ENCODE measurements at regions not wholly inside any gene's neighbourhood (a gene's known extent, or its start where the extent isn't known, plus 50 kb on each side); places are given as distances from the start of the nearest gene placed in this dataset.

GRCh38 chr4:138692411-138692810 lies 323.2 kb upstream of the NOCT start:
- H3K27me3 ChIP-seq (ENCODE audit: control insufficient read depth, extremely low read depth, insufficient read depth, low read length) = no peaks in the 10 kb centered on the region
- dilution Hi-C loops (cut with MboI; ENCODE audit: extremely low pct_ligation_motif_present, low sequenced_read_pairs) = no loop called here

DNA sequence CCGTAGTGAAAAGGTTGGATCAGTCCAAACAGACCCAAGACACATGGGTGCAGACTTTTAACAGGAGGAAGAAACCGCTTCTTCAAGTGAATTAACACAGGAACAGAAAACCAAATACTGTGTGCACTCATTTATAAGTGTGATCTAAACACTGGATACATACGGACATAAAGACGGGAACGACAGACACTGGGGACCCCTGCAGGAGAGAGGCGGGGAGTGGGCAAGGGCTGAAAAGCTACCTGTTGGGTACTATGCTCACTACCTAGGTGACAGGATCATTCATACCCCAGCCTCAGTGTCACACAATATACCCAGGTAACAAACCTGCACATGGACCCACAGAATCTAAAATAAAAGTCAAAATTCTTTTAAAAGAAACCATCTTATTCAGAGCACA lies 326.0 kb upstream of the NOCT start:
- TF ChIP-seq, protein P1, sequence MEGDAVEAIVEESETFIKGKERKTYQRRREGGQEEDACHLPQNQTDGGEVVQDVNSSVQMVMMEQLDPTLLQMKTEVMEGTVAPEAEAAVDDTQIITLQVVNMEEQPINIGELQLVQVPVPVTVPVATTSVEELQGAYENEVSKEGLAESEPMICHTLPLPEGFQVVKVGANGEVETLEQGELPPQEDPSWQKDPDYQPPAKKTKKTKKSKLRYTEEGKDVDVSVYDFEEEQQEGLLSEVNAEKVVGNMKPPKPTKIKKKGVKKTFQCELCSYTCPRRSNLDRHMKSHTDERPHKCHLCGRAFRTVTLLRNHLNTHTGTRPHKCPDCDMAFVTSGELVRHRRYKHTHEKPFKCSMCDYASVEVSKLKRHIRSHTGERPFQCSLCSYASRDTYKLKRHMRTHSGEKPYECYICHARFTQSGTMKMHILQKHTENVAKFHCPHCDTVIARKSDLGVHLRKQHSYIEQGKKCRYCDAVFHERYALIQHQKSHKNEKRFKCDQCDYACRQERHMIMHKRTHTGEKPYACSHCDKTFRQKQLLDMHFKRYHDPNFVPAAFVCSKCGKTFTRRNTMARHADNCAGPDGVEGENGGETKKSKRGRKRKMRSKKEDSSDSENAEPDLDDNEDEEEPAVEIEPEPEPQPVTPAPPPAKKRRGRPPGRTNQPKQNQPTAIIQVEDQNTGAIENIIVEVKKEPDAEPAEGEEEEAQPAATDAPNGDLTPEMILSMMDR (optimal IDR thresholded peaks at IDR 0.05 in 1 of 3, IDR thresholded peaks at IDR 0.05 in 1 of 3, conservative IDR thresholded peaks at IDR 0.05 in 1 of 3; ENCODE audit: extremely low read depth in 1 of 3, insufficient read depth in 2 of 3, low read length in 3 of 3) = no peak
- TF ChIP-seq EZH2 (IDR thresholded peaks at IDR 0.05; ENCODE audit: low read length) = no peak
- FAIRE-seq = no peak

More at GRCh38 chr4:138692411-138692810, 323.2 kb upstream of the NOCT start:
- Histone ChIP-seq H3K36me3 (ENCODE audit: control insufficient read depth in 2 of 2, extremely low read depth in 1 of 2, insufficient read depth in 2 of 2, low read length in 2 of 2) (no peaks in the 10 kb centered on the region), H3K4me1 (ENCODE audit: control insufficient read depth, extremely low read depth, insufficient read depth, low read length) (no peaks in the 10 kb centered on the region), H3K79me2 (ENCODE audit: control insufficient read depth, insufficient read depth, low read length) (no peaks in the 10 kb centered on the region), H3K9me3 (ENCODE audit: control insufficient read depth, low read depth, low read length) (no peaks in the 10 kb centered on the region), H3K27ac (ENCODE audit: control insufficient read depth, insufficient read depth, low read length) (no peak overlapping the region), H3K9me1 (ENCODE audit: control insufficient read depth, extremely low read depth, insufficient read depth, low read length) (no peaks in the 10 kb centered on the region), H3K9ac (ENCODE audit: control insufficient read depth, extremely low read depth, insufficient read depth, low read length) (no peak overlapping the region), H4K20me1 (ENCODE audit: control insufficient read depth, extremely low read depth, insufficient read depth, low read length) (no peaks in the 10 kb centered on the region), H3K4me3 (ENCODE audit: control insufficient read depth in 2 of 3, extremely low read depth in 1 of 3, insufficient read depth in 2 of 3, low read depth in 1 of 3, low read length in 3 of 3) (no peak overlapping the region), H2AFZ (ENCODE audit: control insufficient read depth, low read length) (no peak overlapping the region), H3K4me2 (ENCODE audit: control insufficient read depth, extremely low read depth, insufficient read depth, low read depth, low read length) (no peak overlapping the region)
- no peak for FAIRE-seq
- TF ChIP-seq, protein P1 (optimal IDR thresholded peaks at IDR 0.05 in 1 of 3, IDR thresholded peaks at IDR 0.05 in 1 of 3, conservative IDR thresholded peaks at IDR 0.05 in 1 of 3; ENCODE audit: extremely low read depth in 1 of 3, insufficient read depth in 2 of 3, low read length in 3 of 3) = no peak
- TF ChIP-seq EZH2 (IDR thresholded peaks at IDR 0.05; ENCODE audit: low read length) = no peak
- no peak for DNase-seq (ENCODE audit: low read depth, low spot score)

More for the DNA sequence above, 326.0 kb upstream of the NOCT start:
- H3K9ac ChIP-seq (ENCODE audit: control insufficient read depth, extremely low read depth, insufficient read depth, low read length) = no peak overlapping the region
- no peak overlapping the region for H3K27ac ChIP-seq (ENCODE audit: control insufficient read depth, insufficient read depth, low read length)
- no peaks in the 10 kb centered on the region for H4K20me1 ChIP-seq (ENCODE audit: control insufficient read depth, extremely low read depth, insufficient read depth, low read length)
- no peak overlapping the region for H3K4me3 ChIP-seq (ENCODE audit: control insufficient read depth in 2 of 3, extremely low read depth in 1 of 3, insufficient read depth in 2 of 3, low read depth in 1 of 3, low read length in 3 of 3)
- no peaks in the 10 kb centered on the region for H3K9me3 ChIP-seq (ENCODE audit: control insufficient read depth, low read depth, low read length)
- DNase-seq (ENCODE audit: low read depth, low spot score) = no peak
- no peaks in the 10 kb centered on the region for H3K36me3 ChIP-seq (ENCODE audit: control insufficient read depth in 2 of 2, extremely low read depth in 1 of 2, insufficient read depth in 2 of 2, low read length in 2 of 2)
- dilution Hi-C loops (cut with MboI; ENCODE audit: extremely low pct_ligation_motif_present, low sequenced_read_pairs) = no loop called here
- no peak overlapping the region for H2AFZ ChIP-seq (ENCODE audit: control insufficient read depth, low read length)
- no peak overlapping the region for H3K4me2 ChIP-seq (ENCODE audit: control insufficient read depth, extremely low read depth, insufficient read depth, low read depth, low read length)
- H3K9me1 ChIP-seq (ENCODE audit: control insufficient read depth, extremely low read depth, insufficient read depth, low read length) = no peaks in the 10 kb centered on the region
- no peaks in the 10 kb centered on the region for H3K27me3 ChIP-seq (ENCODE audit: control insufficient read depth, extremely low read depth, insufficient read depth, low read length)
- no peaks in the 10 kb centered on the region for H3K4me1 ChIP-seq (ENCODE audit: control insufficient read depth, extremely low read depth, insufficient read depth, low read length)
- H3K79me2 ChIP-seq (ENCODE audit: control insufficient read depth, insufficient read depth, low read length) = no peaks in the 10 kb centered on the region
